Endothelial cell of umbilical vein (primary cell): ENCODE measurements at regions not wholly inside any gene's neighbourhood (a gene's known extent, or its start where the extent isn't known, plus 50 kb on each side); places are given as distances from the start of the nearest gene placed in this dataset.
A peak's percentile ranks its signal among the peaks of the same experiment; 100 is the strongest.

Experiments
- BruUV-seq: library from RNA; stranded (reverse); fragments of 400-500 nt; replicated peaks from 2 replicates; lab custom pipeline; 2021; lab: Mats Ljungman, UMichigan
- CTCF ChIA-PET: fragments of 300-600, 350-600 bp; sonication (Branson Sonifier 250); formaldehyde crosslinking; loops from one replicate; lab custom pipeline; 2021; ENCODE audit warnings: antibody characterized with exemption, inconsistent platforms; lab: Charles Lee
- POLR2A ChIA-PET: fragments of 300-600, 350-600 bp; sonication (Branson Sonifier 250); formaldehyde crosslinking; loops from one replicate; lab custom pipeline; 2021; ENCODE audit warnings: antibody characterized with exemption, inconsistent platforms; lab: Charles Lee
- DNase-seq: peaks from one replicate; pipeline ENCODE4 v3.0.0-alpha.2; 2011; ENCODE audit warnings: low read depth, low spot score
- FAIRE-seq: peaks from 2 replicates; lab custom pipeline; 2011; peaks lifted over from hg19 to GRCh38; lab: Jason Lieb, UNC
- H2AFZ ChIP-seq: 2 replicates; pipeline ENCODE4 v1.6.0; 2012; ENCODE audit warnings: low read depth, low read length, control low read depth, inconsistent platforms
- H3K27ac ChIP-seq: 2 replicates; pipeline ENCODE4 v1.5.1; 2011; ENCODE audit warnings: low read depth, mild to moderate bottlenecking, control low read depth, low read length, moderate library complexity; ENCODE audit not compliant: insufficient read depth
- H3K27me3 ChIP-seq, 2 experiments: 2 replicates each; pipeline versions ENCODE4 v1.6.0 to v1.6.1; 2011; ENCODE audit warnings: low read length in 2 of 2, mixed read lengths in 1 of 2; ENCODE audit not compliant: control insufficient read depth in 2 of 2, insufficient read depth in 2 of 2
- H3K36me3 ChIP-seq, 2 experiments: 2 replicates in 1 of 2; 3 replicates in 1 of 2; pipeline ENCODE4 v1.5.1; 2011; ENCODE audit warnings: low read length in 2 of 2, mild to moderate bottlenecking in 1 of 2, moderate library complexity in 1 of 2; ENCODE audit not compliant: control insufficient read depth in 2 of 2, insufficient read depth in 2 of 2; ENCODE audit errors: extremely low read depth in 1 of 2
- H3K4me1 ChIP-seq: 3 replicates; pipeline ENCODE4 v1.5.1; 2011; ENCODE audit warnings: mild to moderate bottlenecking, low read length; ENCODE audit not compliant: control insufficient read depth, insufficient read depth; ENCODE audit errors: extremely low read depth
- H3K4me2 ChIP-seq: 2 replicates; pipeline ENCODE4 v1.6.1; 2011; ENCODE audit warnings: low read length, control low read depth, mixed read lengths; ENCODE audit not compliant: insufficient read depth
- H3K4me3 ChIP-seq, 3 experiments: fragments of 200-600 bp in 1 of 3; sonication (generic), shearing (Covaris generic) in 1 of 3; replicated peaks in 1 of 3; 2 replicates each; pipeline ENCODE4 v1.5.1; 2011 to 2016; ENCODE audit warnings: control low read depth in 3 of 3, low read length in 3 of 3, mild to moderate bottlenecking in 2 of 3, inconsistent platforms in 1 of 3, low read depth in 1 of 3, moderate library complexity in 1 of 3; ENCODE audit not compliant: insufficient read depth in 1 of 3
- H3K79me2 ChIP-seq: 2 replicates; pipeline ENCODE4 v1.6.0; 2012; ENCODE audit warnings: low read length, inconsistent platforms; ENCODE audit not compliant: control insufficient read depth, insufficient read depth
- H3K9ac ChIP-seq: replicated peaks from 2 replicates; pipeline ENCODE3; 2011; ENCODE audit warnings: low read length, control low read depth; ENCODE audit not compliant: insufficient read depth; ENCODE audit errors: extremely low read depth
- H3K9me1 ChIP-seq: replicated peaks from 3 replicates; pipeline ENCODE4 v1.6.0; 2011; ENCODE audit warnings: mild to moderate bottlenecking, low read length; ENCODE audit not compliant: control insufficient read depth, insufficient read depth; ENCODE audit errors: extremely low read depth
- H3K9me3 ChIP-seq: replicated peaks from 2 replicates; pipeline ENCODE4 v1.5.1; 2012; ENCODE audit warnings: low read length, inconsistent platforms; ENCODE audit not compliant: control insufficient read depth, insufficient read depth
- H4K20me1 ChIP-seq: replicated peaks from 2 replicates; pipeline ENCODE3; 2011; ENCODE audit warnings: mild to moderate bottlenecking, low read length; ENCODE audit not compliant: control insufficient read depth, insufficient read depth; ENCODE audit errors: extremely low read depth
- CTCF ChIP-seq, 2 donors: IDR thresholded peaks; 1 replicate in 1 of 2; 2 replicates in 1 of 2; pipeline ENCODE4 v1.5.1; 2011; ENCODE audit warnings: low read length in 2 of 2, mild to moderate bottlenecking in 2 of 2, moderate library complexity in 2 of 2, control low read depth in 1 of 2, inconsistent platforms in 1 of 2, low read depth in 1 of 2; ENCODE audit not compliant: insufficient read depth in 1 of 2; ENCODE audit errors: extremely low read depth in 1 of 2
- EZH2 ChIP-seq: IDR thresholded peaks from 2 replicates; pipeline ENCODE4 v1.6.1; 2012; ENCODE audit warnings: borderline replicate concordance, low read depth, mild to moderate bottlenecking, moderate library complexity, low read length, inconsistent platforms; ENCODE audit not compliant: severe bottlenecking
- FOS ChIP-seq: IDR thresholded peaks from 2 replicates; pipeline ENCODE4 v1.6.1; 2011; ENCODE audit warnings: mild to moderate bottlenecking, low read length, moderate library complexity, borderline replicate concordance; ENCODE audit not compliant: insufficient read depth
- GATA2 ChIP-seq: IDR thresholded peaks from 2 replicates; pipeline ENCODE4 v1.7.0; 2011; ENCODE audit warnings: low read depth, mild to moderate bottlenecking, moderate library complexity, mixed read lengths, low read length; ENCODE audit not compliant: insufficient read length, insufficient read depth
- JUN ChIP-seq: IDR thresholded peaks from 2 replicates; pipeline ENCODE4 v1.6.1; 2011; ENCODE audit warnings: borderline replicate concordance, low read depth; ENCODE audit not compliant: insufficient read length, insufficient read depth
- MYC ChIP-seq: IDR thresholded peaks from one replicate; pipeline ENCODE4 v1.6.1; 2011; ENCODE audit warnings: mild to moderate bottlenecking, low read depth, low read length
- POLR2A ChIP-seq: IDR thresholded peaks from 2 replicates; pipeline ENCODE4 v1.6.1; 2012; ENCODE audit warnings: low read depth, mild to moderate bottlenecking, control low read depth, low read length
- POLR2AphosphoS5 ChIP-seq: IDR thresholded peaks from 2 replicates; pipeline ENCODE4 v1.6.1; 2012; ENCODE audit warnings: low read depth, mild to moderate bottlenecking, control low read depth, low read length, moderate library complexity; ENCODE audit not compliant: insufficient read depth
- dilution Hi-C: fragments of 300-500 bp; cut with MboI; formaldehyde crosslinking; loops from one replicate; pipeline ENCODE4 v1.15.0; 2019; ENCODE audit warnings: low sequenced_read_pairs; ENCODE audit not compliant: extremely low pct_ligation_motif_present
- intact Hi-C: fragments of 100-400 bp; cut with micrococcal nuclease; formaldehyde crosslinking; loops from one replicate; pipeline ENCODE4 v1.10.0; 2022

- H3K27ac ChIP-seq, result no peak overlapping the region
- H3K9ac ChIP-seq, result no peak overlapping the region
- no peaks in the 10 kb centered on the region for H3K36me3 ChIP-seq
- ChIA-PET POLR2A (no interaction called here), CTCF (no interaction called here)
- FAIRE-seq (no peak), DNase-seq (peak; percentile 91)
- no peak for TF ChIP-seq FOS
- no peak for TF ChIP-seq GATA2
- TF ChIP-seq POLR2A, result no peak
- TF ChIP-seq EZH2, result no peak
- TF ChIP-seq POLR2AphosphoS5, result no peak
- TF ChIP-seq CTCF (IDR thresholded peaks at IDR 0.05; ENCODE audit: extremely low read depth in 1 of 2, insufficient read depth in 1 of 2, low read depth in 1 of 2, low read length in 2 of 2), result no peak
- peak; percentile 20 for TF ChIP-seq JUN
- TF ChIP-seq MYC, result no peak
- intact Hi-C loops, result no loop called here
- H3K9me3 ChIP-seq, result no peaks in the 10 kb centered on the region
- H3K9me1 ChIP-seq, result no peaks in the 10 kb centered on the region
- peaks cover 11% of the 10 kb centered on the region for H3K4me1 ChIP-seq
- peak overlapping the region; percentile 10 for H3K4me2 ChIP-seq
- no peaks in the 10 kb centered on the region for H3K79me2 ChIP-seq
- no peaks in the 10 kb centered on the region for H4K20me1 ChIP-seq
- dilution Hi-C loops, result no loop called here
- no peak overlapping the region for H3K4me3 ChIP-seq
- no peak overlapping the region for H2AFZ ChIP-seq
- H3K27me3 ChIP-seq, result no peaks in the 10 kb centered on the region
- no TSS peak for BruUV-seq
These were observed 95.0 kb upstream of the FNDC3B start for GRCh38 chr3:171944118-171945016.
